ENCODE measurements at regions not wholly inside any gene's neighbourhood (a gene's known extent, or its start where the extent isn't known, plus 50 kb on each side); places are given as distances from the start of the nearest gene placed in this dataset.
"Not testable (repeated sequence)": the region's sequence is repeated elsewhere in the genome, so short reads cannot be mapped to it uniquely, and the experiment has no call there.

- no peak for DNase-seq
Measured at GRCh38 chr1:185681034-185681633, 53.1 kb upstream of the HMCN1 start.

- no peak for DNase-seq
Measured at GRCh38 chr1:185680453-185680852, 53.7 kb upstream of the HMCN1 start.

- no peak for DNase-seq
Measured at GRCh38 chr1:185679220-185679619, 55.0 kb upstream of the HMCN1 start.

- no peak for DNase-seq
Measured at GRCh38 chr1:185676969-185677368, 57.2 kb upstream of the HMCN1 start.

- no peak for DNase-seq
Measured at GRCh38 chr1:185674201-185674600, 60.0 kb upstream of the HMCN1 start.

GRCh38 chr1:185672719-185673360 is 61.4 kb upstream of the HMCN1 start:
- DNase-seq, result no peak

GRCh38 chr1:185670187-185670627 is 64.0 kb upstream of the HMCN1 start:
- DNase-seq, result peak in 1 of 2 experiments; percentile 50

- no peak for DNase-seq
Measured at GRCh38 chr1:185668013-185668412, 66.2 kb upstream of the HMCN1 start.

- no peak for DNase-seq
Measured at GRCh38 chr1:185666582-185666981, 67.6 kb upstream of the HMCN1 start.

- no peak for DNase-seq
Measured at GRCh38 chr1:185663771-185664296, 70.4 kb upstream of the HMCN1 start.

- DNase-seq, result no peak
Measured at GRCh38 chr1:185663332-185663731, 70.9 kb upstream of the HMCN1 start.

GRCh38 chr1:185661971-185662370 is 72.2 kb upstream of the HMCN1 start:
- DNase-seq, result no peak

GRCh38 chr1:185656663-185657062 is 77.5 kb upstream of the HMCN1 start:
- DNase-seq, result no peak

- no peak for DNase-seq
Measured at GRCh38 chr1:185654952-185655314, 79.3 kb upstream of the HMCN1 start.

GRCh38 chr1:185654199-185654951 is 79.8 kb upstream of the HMCN1 start:
- no peak for DNase-seq

- DNase-seq, result no peak
Measured at GRCh38 chr1:185653615-185654014, 80.6 kb upstream of the HMCN1 start.

GRCh38 chr1:185652348-185652747 is 81.8 kb upstream of the HMCN1 start:
- no peak for DNase-seq

- DNase-seq, result no peak
Measured at GRCh38 chr1:185650602-185651230, 83.5 kb upstream of the HMCN1 start.

- DNase-seq, result no peak
Measured at GRCh38 chr1:185648858-185649589, 85.2 kb upstream of the HMCN1 start.

GRCh38 chr1:185647597-185648267 is 86.5 kb upstream of the HMCN1 start:
- not testable (repeated sequence) for DNase-seq

- no peak for DNase-seq
Measured at GRCh38 chr1:185646202-185646683, 87.9 kb upstream of the HMCN1 start.

GRCh38 chr1:185645686-185646085 is 88.5 kb upstream of the HMCN1 start:
- DNase-seq, result no peak
